ENCODE measurements at regions not wholly inside any gene's neighbourhood (a gene's known extent, or its start where the extent isn't known, plus 50 kb on each side); places are given as distances from the start of the nearest gene placed in this dataset.

GRCh38 chr15:77552066-77552465 lies 80.6 kb downstream of the LINGO1 start:
- TF ChIP-seq HNF4A (CRISPR knock-in tag; IDR thresholded peaks at IDR 0.05) (no peak), MAX (IDR thresholded peaks at IDR 0.05) (no peak), ZFAT (CRISPR knock-in tag; conservative IDR thresholded peaks at IDR 0.05) (no peak), ELF1 (CRISPR knock-in tag; IDR thresholded peaks at IDR 0.05) (no peak), ZNF432 (CRISPR knock-in tag; IDR thresholded peaks at IDR 0.05; ENCODE audit: borderline replicate concordance) (no peak), THYN1 (CRISPR knock-in tag; IDR thresholded peaks at IDR 0.05; ENCODE audit: borderline replicate concordance, low read depth) (no peak), ZNF546 (CRISPR knock-in tag; conservative IDR thresholded peaks at IDR 0.05) (no peak), XRCC5 (optimal IDR thresholded peaks at IDR 0.05; ENCODE audit: low read length) (no peak), SALL2 (CRISPR knock-in tag; IDR thresholded peaks at IDR 0.05) (no peak), MXD4 (CRISPR knock-in tag; IDR thresholded peaks at IDR 0.05) (no peak), KDM5B (CRISPR knock-in tag; IDR thresholded peaks at IDR 0.05; ENCODE audit: borderline replicate concordance) (no peak), ZNF850 (CRISPR knock-in tag; conservative IDR thresholded peaks at IDR 0.05) (no peak), ZBTB7A (CRISPR knock-in tag; IDR thresholded peaks at IDR 0.05) (no peak), FOXJ3 (CRISPR knock-in tag; IDR thresholded peaks at IDR 0.05; ENCODE audit: borderline replicate concordance) (no peak), CBFB (CRISPR knock-in tag; IDR thresholded peaks at IDR 0.05) (no peak)
- TF ChIP-seq, protein P1, sequence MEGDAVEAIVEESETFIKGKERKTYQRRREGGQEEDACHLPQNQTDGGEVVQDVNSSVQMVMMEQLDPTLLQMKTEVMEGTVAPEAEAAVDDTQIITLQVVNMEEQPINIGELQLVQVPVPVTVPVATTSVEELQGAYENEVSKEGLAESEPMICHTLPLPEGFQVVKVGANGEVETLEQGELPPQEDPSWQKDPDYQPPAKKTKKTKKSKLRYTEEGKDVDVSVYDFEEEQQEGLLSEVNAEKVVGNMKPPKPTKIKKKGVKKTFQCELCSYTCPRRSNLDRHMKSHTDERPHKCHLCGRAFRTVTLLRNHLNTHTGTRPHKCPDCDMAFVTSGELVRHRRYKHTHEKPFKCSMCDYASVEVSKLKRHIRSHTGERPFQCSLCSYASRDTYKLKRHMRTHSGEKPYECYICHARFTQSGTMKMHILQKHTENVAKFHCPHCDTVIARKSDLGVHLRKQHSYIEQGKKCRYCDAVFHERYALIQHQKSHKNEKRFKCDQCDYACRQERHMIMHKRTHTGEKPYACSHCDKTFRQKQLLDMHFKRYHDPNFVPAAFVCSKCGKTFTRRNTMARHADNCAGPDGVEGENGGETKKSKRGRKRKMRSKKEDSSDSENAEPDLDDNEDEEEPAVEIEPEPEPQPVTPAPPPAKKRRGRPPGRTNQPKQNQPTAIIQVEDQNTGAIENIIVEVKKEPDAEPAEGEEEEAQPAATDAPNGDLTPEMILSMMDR (CRISPR knock-in tag; IDR thresholded peaks at IDR 0.05), result no peak
- Histone ChIP-seq H3K27ac (ENCODE audit: extremely low read length, insufficient read depth, low read length) (no peak overlapping the region), H3K4me1 (ENCODE audit: insufficient read depth, low read length) (peaks cover 40% of the 10 kb centered on the region), H2AFZ (ENCODE audit: low read length) (no peak overlapping the region), H3K36me3 (replicated peaks in 1 of 2; ENCODE audit: control insufficient read depth in 1 of 2, insufficient read depth in 2 of 2, low read length in 2 of 2) (no peaks in the 10 kb centered on the region), H3K4me3 (replicated peaks in 1 of 3; ENCODE audit: insufficient read depth in 1 of 3, low read depth in 2 of 3, low read length in 3 of 3) (no peak overlapping the region), H3K9me3 (ENCODE audit: low read length) (no peaks in the 10 kb centered on the region), H4K20me1 (ENCODE audit: insufficient read depth, low read length) (no peaks in the 10 kb centered on the region), H3K4me2 (ENCODE audit: low read depth, low read length) (no peak overlapping the region), H3K79me2 (ENCODE audit: insufficient read depth, low read length) (no peaks in the 10 kb centered on the region), H3K27me3 (ENCODE audit: control insufficient read depth in 1 of 2, insufficient read depth in 2 of 2, low read length in 2 of 2) (peaks cover 4 to 47% of the 10 kb centered on the region in 2 experiments; a peak in 3 of 5 replicates), H3K9ac (ENCODE audit: insufficient read depth, low read depth, low read length) (no peak overlapping the region)
- no peak for DNase-seq (ENCODE audit: low spot score)
- intact Hi-C loops (cut with micrococcal nuclease; ENCODE audit: unreplicated experiment) (no loop called here), in situ Hi-C loops (cut with HindIII; ENCODE audit: extremely low pct_ligation_motif_present, low pct_unique_long_range_greater_than_20kb) (no loop called here)
- CTCF ChIA-PET (ENCODE audit: low intra/inter-chr PET ratio, low total read pairs), result no interaction called here
- WGBS (ENCODE audit: low lambda C conversion rate), result 33% methylated on average over 2 of the region's 4 CpGs
- BruUV-seq (replicated peaks), result no TSS peak
- no peak for FAIRE-seq
- ATAC-seq, result no peak
- POLR2A ChIA-PET, result no interaction called here

Measured in HepG2 (cell line).